KBM-7 (cell line): ENCODE measurements at regions not wholly inside any gene's neighbourhood (a gene's known extent, or its start where the extent isn't known, plus 50 kb on each side); places are given as distances from the start of the nearest gene placed in this dataset.
A peak's percentile ranks its signal among the peaks of the same experiment; 100 is the strongest.

Source experiments
- DNase-seq: peaks from one replicate; pipeline ENCODE4 v3.0.0-alpha.2; 2015
- in situ Hi-C: fragments of 300-500 bp; cut with MboI; formaldehyde crosslinking; loops from 2 replicates; pipeline ENCODE4 v1.14.3; 2020; ENCODE audit warnings: low sequenced_read_pairs, low pct_unique_long_range_greater_than_20kb, mixed read lengths

DNA sequence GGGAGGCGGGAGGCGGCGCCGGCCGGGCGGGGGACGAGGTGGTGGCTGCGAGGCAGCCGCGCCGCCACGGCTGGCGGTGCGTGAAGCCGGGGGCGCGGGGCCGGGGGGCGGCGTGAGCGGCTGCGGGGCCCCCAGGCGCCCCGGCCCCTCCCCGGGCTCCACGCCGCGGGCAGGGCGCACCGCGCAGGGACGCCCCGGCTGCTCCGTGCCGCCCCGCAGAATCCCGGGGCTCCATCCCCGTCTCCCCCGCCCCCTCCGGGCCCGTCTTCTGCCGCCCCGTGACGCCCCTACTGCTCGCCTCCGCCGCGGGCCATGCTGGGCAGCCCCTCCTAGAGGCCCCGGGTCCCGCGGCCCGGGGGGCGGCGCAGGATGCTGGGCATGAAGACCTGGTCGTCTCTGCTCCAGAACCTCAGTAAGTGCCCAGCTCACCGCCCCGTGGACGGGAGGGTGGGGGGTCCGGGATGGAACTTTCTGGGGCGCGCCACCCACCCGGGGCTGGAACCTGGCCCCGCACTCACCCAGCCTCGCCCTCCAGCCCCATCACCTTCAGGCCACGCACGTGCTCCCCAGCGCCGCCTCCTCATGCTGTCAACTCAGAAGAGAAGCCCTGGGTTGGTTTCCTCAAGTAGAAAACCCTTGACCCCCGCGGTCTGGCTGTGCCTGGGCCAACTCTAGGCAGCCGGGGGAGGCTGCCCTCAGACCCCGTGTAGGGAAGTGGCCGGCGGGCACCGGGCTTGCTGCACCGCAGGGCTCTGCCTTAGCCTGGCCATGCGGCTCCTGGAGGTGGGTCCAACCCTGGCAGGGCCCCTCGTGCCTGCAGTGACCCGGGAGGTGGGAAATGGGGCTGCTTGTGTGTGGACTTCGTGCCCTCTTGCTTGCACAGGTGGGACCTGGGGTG is 150.2 kb upstream of the GSE1 start:
- in situ Hi-C loops: no loop called here
- peak; percentile 40 for DNase-seq

DNA sequence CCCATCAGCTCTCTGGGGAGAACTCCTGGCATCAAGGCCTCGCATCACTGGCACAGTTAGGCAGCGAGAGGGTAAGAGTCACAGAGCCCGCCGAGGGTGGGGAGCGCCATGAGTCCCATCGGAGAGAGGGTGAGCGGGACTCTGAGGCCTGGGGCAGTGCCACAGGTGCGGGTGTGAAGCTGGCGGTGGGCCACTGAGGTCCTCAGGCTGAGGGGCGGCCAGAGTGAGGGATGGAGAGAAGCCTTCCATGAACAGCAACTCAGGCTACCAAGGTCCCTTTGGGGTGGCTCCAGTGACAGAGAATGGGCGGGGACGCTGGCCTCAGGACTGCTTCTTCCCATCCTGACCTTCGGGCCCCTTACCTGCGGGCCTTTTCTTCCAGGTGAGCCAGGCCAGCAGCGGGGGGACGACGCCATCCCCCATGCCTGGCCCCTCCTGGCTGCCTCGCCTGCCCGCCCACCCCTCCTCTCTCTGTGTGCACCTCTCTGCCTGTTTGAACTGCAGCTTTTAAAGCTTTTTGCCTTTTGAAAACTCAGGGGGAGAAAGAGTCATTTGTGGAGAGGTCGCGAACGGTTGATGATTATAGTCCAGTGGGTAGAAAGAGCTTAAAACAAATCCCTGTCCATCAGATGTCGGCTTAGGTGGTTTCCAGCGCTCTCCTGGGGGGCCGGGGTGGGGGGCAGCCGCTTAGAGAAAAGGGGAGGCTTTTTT is 149.3 kb upstream of the GSE1 start:
- in situ Hi-C loops: no loop called here
- no peak for DNase-seq

DNA sequence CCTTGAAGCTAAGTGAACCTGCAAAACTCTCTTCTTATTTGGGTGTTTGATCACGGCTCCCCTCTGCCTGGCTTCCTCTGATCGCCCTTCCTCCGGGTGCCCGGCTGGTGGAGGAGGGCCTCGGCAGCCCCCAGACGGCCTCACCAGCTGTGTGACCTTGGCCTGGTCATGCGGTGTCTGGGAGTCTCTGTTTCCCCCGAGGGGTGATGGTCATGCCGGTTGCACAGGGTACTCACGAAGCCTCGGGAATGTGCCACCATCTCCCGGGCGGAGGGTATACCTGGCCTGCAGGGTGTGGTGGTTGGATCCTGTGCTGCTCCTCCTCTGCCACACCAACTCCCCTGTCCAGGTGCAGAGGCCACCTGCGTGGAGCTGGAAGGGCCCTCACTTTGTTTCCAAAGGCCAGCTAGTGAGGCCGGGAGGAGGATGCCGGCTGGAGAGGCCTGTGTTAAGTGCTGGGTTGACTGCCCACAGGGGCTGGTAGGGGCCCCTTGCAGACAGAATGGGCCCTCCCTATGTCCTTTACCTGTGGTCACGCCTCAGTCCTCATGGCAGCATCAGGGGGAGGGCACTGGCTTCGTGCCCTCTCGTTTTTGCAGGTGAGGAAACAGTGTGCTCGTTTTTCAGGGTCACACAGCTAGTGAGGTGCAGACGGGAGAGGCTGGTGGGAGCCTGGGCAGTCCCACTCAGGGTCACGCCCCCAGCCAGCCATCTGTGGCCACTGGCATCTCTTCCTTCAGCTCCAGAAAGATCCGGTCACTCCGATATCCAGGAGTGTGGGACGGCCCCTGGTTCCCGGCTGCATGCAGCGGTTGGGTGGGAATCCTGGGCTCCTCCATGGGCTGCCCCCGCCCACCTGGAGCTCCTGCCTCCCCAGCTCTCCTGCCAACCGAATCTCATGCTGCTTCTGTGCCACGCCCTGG is 148.5 kb upstream of the GSE1 start:
- in situ Hi-C loops: no loop called here
- no peak for DNase-seq

GRCh38 chr16:85465328-85466303 is 147.5 kb upstream of the GSE1 start:
- in situ Hi-C loops: no loop called here
- DNase-seq: no peak

DNA sequence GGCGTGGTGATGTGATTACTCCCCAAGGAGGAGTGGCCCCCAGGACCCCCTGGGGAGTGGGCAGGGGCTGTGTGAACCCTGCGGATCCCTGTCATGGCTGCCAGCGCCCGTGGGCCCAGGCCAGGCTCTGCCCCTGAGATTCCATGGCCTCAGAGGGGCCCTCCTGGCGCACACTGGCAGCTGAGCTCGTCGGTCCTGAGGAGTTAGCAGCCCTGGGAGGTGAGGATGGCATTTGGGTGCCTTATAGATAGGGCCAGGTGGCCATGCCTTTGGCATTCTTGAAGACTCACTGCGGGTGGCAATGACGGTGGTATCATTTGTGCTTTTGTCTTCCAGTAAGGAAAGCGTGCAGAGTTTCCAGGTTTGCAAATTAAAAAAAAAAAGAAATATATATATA is 146.8 kb upstream of the GSE1 start:
- DNase-seq: no peak
- in situ Hi-C loops: no loop called here

DNA sequence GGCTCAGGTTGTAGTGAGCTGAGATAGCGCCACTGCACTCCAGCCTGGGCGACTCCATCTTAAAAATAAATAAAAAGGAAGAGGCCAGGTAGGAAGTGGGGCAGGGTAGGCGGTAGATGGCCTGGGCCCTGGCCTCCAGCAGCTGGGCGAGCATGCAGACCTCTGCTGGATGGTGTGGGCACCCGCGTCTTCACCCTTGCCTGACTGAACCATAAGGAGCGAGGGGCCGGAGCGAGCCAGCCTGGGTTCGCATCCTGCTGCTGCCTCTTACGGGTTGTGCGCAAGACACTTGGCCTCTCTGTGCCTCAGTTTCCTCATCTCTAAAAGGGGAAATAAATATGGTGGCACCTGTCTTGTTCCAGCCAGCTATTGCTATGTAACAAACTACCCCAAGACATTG is 146.1 kb upstream of the GSE1 start:
- in situ Hi-C loops: no loop called here
- DNase-seq: no peak

DNA sequence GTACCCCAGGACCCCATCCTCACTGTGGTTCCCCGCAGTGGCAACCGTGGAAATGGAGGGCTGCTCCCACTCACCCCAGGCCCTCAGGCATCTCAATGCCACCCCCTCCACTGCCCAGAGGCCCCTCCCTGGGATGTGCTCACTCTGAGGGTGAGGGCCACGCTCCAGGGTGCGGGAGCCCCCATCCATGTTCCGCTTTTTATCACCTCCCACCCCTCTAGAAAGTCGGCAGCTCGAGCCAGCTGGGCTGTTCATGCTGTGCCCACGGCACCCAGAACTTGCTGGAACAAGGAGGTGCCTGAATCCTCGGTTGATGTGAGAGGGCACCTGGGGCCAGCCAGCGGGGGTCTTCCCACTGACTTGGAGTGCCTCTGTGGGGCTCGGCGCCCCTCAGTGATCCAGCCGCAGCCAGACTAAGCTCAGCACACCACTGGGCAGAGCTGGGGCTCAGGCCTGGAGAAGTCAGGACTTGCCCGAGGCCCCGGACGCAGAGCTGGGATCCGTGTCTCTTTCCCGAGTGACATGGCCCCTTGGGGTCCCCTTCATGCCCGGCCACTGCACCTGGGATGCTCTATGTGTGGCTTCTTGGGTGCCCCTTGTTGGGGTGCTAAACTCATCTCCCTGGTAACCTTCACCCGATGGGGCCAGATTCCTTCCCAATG is 143.1 kb upstream of the GSE1 start:
- in situ Hi-C loops: no loop called here
- DNase-seq: no peak

- in situ Hi-C loops: no loop called here
- DNase-seq: no peak
Measured at GRCh38 chr16:85470873-85471272, 142.2 kb upstream of the GSE1 start.

DNA sequence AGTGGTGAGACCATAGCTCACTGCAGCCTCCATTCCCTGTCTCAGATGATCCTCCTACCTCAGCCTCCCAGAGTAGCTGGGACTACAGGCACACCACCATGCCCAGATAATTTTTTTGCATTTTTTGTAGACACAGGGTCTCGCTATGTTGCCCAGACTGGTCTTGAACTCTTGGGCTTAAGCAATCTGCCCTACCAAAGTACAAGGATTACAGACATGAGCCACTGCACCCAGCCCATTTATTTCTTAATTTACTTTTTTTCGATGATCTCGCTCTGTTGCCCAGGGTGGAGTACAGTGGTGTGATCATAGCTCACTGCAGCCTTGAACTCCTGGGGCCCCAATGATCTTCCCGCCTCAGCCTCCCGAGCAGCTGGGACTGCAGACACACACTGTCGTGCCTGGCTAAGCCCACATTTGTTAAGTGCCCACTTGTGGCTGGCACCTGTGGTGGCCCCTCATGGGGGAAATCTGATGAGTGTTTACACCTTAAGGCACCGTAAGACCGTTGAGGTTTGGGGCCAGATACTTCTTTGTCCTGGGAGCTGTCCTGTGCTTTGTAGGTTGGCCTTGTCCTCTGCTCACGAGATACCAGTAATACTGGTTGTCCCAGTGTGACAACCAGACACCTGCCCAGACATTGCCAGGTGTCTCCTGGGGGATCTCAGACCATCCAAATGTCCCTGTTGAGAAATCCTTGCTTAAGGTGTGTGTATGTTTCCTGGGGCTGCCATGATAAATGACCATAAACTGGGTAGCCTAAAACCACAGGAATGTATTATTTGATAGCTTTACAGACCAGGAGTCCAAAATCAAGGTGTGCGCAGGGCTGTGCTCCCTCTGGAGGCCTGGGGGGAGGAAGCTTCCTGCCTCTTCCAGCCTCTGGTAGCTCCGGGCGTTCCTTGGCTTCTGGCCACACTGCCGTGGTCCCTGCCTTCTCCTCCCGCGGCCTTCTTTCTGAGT is 141.4 kb upstream of the GSE1 start:
- in situ Hi-C loops: no loop called here
- DNase-seq: no peak

- DNase-seq: no peak
- in situ Hi-C loops: no loop called here
Measured at GRCh38 chr16:85472514-85472913, 140.6 kb upstream of the GSE1 start.

DNA sequence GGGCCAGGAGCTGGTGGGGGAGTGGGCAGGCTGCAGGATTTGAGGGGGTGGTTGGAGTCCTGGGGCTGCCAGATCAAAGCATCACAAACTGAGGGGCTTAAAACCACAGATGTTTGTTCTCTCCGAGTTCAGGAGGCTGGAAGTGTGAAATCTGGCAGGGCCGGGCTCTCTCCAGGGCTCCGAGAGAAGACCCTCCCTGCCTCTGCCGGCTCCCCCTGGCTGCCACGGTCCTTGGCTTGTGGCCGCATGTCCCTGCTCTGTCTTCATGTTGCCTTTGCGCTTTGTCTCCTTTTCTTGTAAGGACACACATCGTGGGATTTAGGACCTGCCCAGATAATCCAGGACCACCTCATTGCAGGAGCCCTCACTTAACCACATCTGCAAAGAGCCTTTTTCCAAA is 139.8 kb upstream of the GSE1 start:
- in situ Hi-C loops: no loop called here
- no peak for DNase-seq

GRCh38 chr16:85473909-85474620 is 139.1 kb upstream of the GSE1 start:
- in situ Hi-C loops: no loop called here
- DNase-seq: no peak

DNA sequence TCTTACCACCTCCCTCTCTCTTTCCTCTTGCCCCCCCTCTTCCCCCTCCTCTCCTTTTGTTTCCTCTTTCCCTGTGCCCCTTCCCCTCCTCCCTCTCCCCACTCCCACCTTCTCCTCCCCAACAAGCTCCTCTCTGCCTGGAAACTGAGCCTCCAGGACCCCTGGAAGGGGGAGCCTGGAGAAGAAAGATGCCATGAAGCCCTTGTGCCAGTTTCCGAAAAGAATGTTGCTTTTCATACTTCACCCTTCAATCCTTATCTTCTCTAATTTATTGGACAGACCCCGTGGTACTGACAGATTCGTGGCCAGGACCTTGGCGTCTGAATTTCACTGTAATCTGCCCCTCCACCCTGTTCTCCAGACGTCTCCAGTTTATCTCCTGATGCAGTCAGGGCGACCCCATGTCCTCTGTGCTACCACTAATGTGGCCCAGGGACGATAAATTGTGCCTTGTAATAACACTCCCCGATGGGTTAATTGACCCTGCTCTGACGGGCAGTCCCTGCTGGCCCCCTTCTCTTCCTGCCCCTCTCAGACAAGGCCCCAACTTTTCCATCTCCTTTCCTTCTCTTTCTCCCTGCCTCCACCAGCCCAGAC is 138.4 kb upstream of the GSE1 start:
- in situ Hi-C loops: no loop called here
- DNase-seq: no peak

GRCh38 chr16:85475233-85475632 is 137.9 kb upstream of the GSE1 start:
- in situ Hi-C loops: no loop called here
- no peak for DNase-seq

DNA sequence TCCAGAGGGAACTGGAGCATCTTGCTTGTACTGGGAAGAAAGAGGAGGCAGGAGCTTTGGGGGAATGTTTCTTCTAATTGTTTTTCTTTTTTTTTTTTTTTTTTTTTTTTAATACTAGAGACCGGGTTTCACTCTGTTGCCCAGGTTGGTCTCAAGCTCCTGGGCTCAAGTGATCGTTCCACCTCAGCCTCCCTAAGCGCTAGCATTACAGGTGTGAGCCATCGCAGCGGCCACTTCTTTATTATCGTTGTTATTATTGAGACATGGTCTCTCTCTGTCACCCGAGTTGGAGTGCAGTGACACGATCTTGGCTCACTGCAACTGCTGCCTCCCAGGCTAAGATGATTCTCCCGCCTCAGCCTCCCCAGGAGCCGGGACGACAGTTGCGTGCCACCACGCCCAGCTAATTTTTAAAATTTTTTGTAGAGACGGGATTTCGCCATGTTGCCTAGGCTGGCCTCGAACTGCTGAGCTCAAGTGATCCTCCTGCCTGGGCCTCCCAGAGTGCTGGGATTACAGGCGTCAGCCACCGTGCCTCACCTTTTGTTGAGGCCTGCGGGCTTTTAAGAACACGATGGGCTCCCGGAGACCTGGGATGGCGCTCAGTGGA is 137.3 kb upstream of the GSE1 start:
- in situ Hi-C loops: no loop called here
- no peak for DNase-seq

GRCh38 chr16:85476389-85476788 is 136.7 kb upstream of the GSE1 start:
- no peak for DNase-seq
- in situ Hi-C loops: no loop called here
